GM13976 (cell line): ENCODE measurements at regions not wholly inside any gene's neighbourhood (a gene's known extent, or its start where the extent isn't known, plus 50 kb on each side); places are given as distances from the start of the nearest gene placed in this dataset.

ENCODE experiments used
- DNase-seq: peaks from one replicate; pipeline ENCODE4 v3.0.0; 2012; ENCODE audit warnings: low spot score
- CTCF ChIP-seq: IDR thresholded peaks from 2 replicates; pipeline ENCODE4 v1.5.1; 2012; ENCODE audit warnings: borderline replicate concordance, mild to moderate bottlenecking; ENCODE audit not compliant: insufficient read depth; ENCODE audit errors: extremely low read depth, missing control alignments, control extremely low read depth
- in situ Hi-C: fragments of 300-500 bp; cut with MboI; formaldehyde crosslinking; loops from one replicate; pipeline ENCODE4 v1.12.0; 2022; ENCODE audit warnings: low sequenced_read_pairs, mixed read lengths, inconsistent platforms; ENCODE audit not compliant: unreplicated experiment

- no peak for TF ChIP-seq CTCF
- no peak for DNase-seq
- in situ Hi-C loops = no loop called here
Measured at GRCh38 chr7:91512958-91513357, 248.7 kb downstream of the FZD1 start.

GRCh38 chr7:91514591-91514990, 250.4 kb downstream of the FZD1 start:
- DNase-seq = no peak
- in situ Hi-C loops = no loop called here
- no peak for TF ChIP-seq CTCF

GRCh38 chr7:91515961-91516360, 251.7 kb downstream of the FZD1 start:
- DNase-seq = no peak
- in situ Hi-C loops = no loop called here
- TF ChIP-seq CTCF = no peak

GRCh38 chr7:91517201-91517785, 253.1 kb downstream of the FZD1 start:
- DNase-seq = no peak
- in situ Hi-C loops = no loop called here
- no peak for TF ChIP-seq CTCF

- DNase-seq = no peak
- in situ Hi-C loops = no loop called here
- TF ChIP-seq CTCF = no peak
Measured at GRCh38 chr7:91518058-91518457, 253.8 kb downstream of the FZD1 start.

GRCh38 chr7:91519241-91520158, 255.3 kb downstream of the FZD1 start:
- in situ Hi-C loops = no loop called here

More at GRCh38 chr7:91519241-91520158, 255.3 kb downstream of the FZD1 start:
- TF ChIP-seq CTCF = no peak
- DNase-seq = no peak
